WERI-Rb-1 (cell line): ENCODE measurements at regions not wholly inside any gene's neighbourhood (a gene's known extent, or its start where the extent isn't known, plus 50 kb on each side); places are given as distances from the start of the nearest gene placed in this dataset.

Experiments
- DNase-seq: peaks from one replicate; pipeline ENCODE4 v3.0.0-alpha.2; 2020
- H3K27ac ChIP-seq: fragments of 250-450 bp; sonication (Bioruptor Pico); 2 replicates; pipeline ENCODE4 v1.5.1; 2020; ENCODE audit warnings: mild to moderate bottlenecking, moderate library complexity
- H3K27me3 ChIP-seq: fragments of 250-450 bp; sonication (Bioruptor Pico); 2 replicates; pipeline ENCODE4 v1.5.1; 2021; ENCODE audit warnings: mild to moderate bottlenecking, low read depth, moderate library complexity; ENCODE audit not compliant: insufficient read depth, severe bottlenecking
- H3K36me3 ChIP-seq: fragments of 250-450 bp; sonication (Bioruptor Pico); 2 replicates; pipeline ENCODE4 v1.5.1; 2020; ENCODE audit warnings: mild to moderate bottlenecking, moderate library complexity
- H3K4me3 ChIP-seq: 2 replicates; pipeline ENCODE4 v1.5.1; 2011; ENCODE audit warnings: low read depth, mild to moderate bottlenecking, control low read depth, low read length
- H3K9me3 ChIP-seq: fragments of 250-450 bp; sonication (Bioruptor Pico); 2 replicates; pipeline ENCODE4 v1.5.1; 2021; ENCODE audit warnings: mild to moderate bottlenecking, moderate library complexity; ENCODE audit not compliant: severe bottlenecking
- CTCF ChIP-seq: IDR thresholded peaks from 2 replicates; pipeline ENCODE4 v1.5.1; 2011; ENCODE audit warnings: low read depth, mild to moderate bottlenecking, control low read depth, inconsistent platforms, low read length

- H3K4me3 ChIP-seq: no peak overlapping the region
- no peak for TF ChIP-seq CTCF
- H3K36me3 ChIP-seq: no peaks in the 10 kb centered on the region
- no peaks in the 10 kb centered on the region for H3K27me3 ChIP-seq
- H3K9me3 ChIP-seq: no peaks in the 10 kb centered on the region
- DNase-seq: no peak
- no peak overlapping the region for H3K27ac ChIP-seq
Measured at GRCh38 chr14:49953196-49953595, 60.3 kb downstream of the ARF6 start.

DNA sequence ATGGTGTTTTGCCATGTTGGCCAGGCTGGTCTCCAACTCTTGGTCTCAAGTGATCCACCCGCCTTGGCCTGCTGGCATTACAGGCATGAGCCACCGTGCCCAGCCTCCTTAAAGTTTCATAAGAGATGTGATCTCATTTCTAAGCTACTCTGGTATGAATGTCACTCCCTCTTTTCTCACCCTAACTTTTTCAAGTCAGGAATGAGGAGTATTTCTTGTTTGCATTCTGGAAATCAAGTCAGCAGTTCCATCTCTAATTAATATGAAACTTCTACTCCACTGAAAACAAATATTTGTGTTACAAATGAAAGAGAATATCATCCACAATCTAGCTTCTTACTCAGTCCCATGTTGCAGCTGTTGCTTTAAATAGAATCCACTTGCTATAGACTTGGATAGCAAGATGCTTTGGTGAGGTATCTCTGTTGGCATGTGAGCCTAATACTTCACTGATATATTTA, 61.3 kb downstream of the ARF6 start:
- Histone ChIP-seq H3K27ac (no peak overlapping the region), H3K27me3 (no peaks in the 10 kb centered on the region), H3K4me3 (no peak overlapping the region), H3K36me3 (no peaks in the 10 kb centered on the region), H3K9me3 (no peaks in the 10 kb centered on the region)
- TF ChIP-seq CTCF: no peak
- no peak for DNase-seq

- no peaks in the 10 kb centered on the region for H3K27me3 ChIP-seq
- no peaks in the 10 kb centered on the region for H3K9me3 ChIP-seq
- H3K4me3 ChIP-seq: no peak overlapping the region
- no peaks in the 10 kb centered on the region for H3K36me3 ChIP-seq
- no peak overlapping the region for H3K27ac ChIP-seq
- no peak for DNase-seq
- TF ChIP-seq CTCF: no peak
Measured at GRCh38 chr14:49955024-49955423, 62.1 kb downstream of the ARF6 start.

- H3K27me3 ChIP-seq: no peaks in the 10 kb centered on the region
- no peak for TF ChIP-seq CTCF
- no peaks in the 10 kb centered on the region for H3K36me3 ChIP-seq
- no peak overlapping the region for H3K27ac ChIP-seq
- H3K4me3 ChIP-seq: no peak overlapping the region
- DNase-seq: no peak
- H3K9me3 ChIP-seq: no peaks in the 10 kb centered on the region
Measured at GRCh38 chr14:49957089-49957852, 64.4 kb downstream of the ARF6 start.

- Histone ChIP-seq H3K27me3 (no peaks in the 10 kb centered on the region), H3K27ac (no peak overlapping the region), H3K36me3 (no peaks in the 10 kb centered on the region), H3K4me3 (no peak overlapping the region), H3K9me3 (no peaks in the 10 kb centered on the region)
- TF ChIP-seq CTCF: no peak
- no peak for DNase-seq
Measured at GRCh38 chr14:49959822-49960408, 67.0 kb downstream of the ARF6 start.

DNA sequence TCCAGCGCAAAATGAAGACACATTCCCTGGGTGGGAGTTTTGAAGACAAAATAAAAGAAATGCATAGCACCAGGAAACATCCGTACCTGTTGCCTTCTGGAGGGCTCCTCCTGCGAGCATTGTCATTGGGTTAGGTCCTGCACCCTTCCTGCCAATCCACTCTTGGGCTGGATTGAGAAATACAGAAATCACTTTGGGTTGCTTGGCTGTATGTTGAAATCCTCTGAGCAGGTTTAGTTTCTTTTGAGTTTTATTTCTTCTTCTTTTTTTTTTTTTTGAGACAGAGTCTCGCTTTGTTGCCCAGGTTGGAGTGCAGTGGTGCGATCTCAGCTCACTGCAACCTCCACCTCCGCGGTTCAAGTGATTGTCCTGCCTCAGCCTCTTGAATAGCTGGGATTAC, 67.6 kb downstream of the ARF6 start:
- H3K27ac ChIP-seq: no peak overlapping the region
- H3K4me3 ChIP-seq: no peak overlapping the region
- H3K9me3 ChIP-seq: no peaks in the 10 kb centered on the region
- no peaks in the 10 kb centered on the region for H3K36me3 ChIP-seq
- H3K27me3 ChIP-seq: no peaks in the 10 kb centered on the region
- TF ChIP-seq CTCF: no peak
- DNase-seq: no peak
